ENCODE measurements at regions not wholly inside any gene's neighbourhood (a gene's known extent, or its start where the extent isn't known, plus 50 kb on each side); places are given as distances from the start of the nearest gene placed in this dataset.

GRCh38 chr2:21420553-21421335, 297.0 kb downstream of the TDRD15 start:
- FAIRE-seq: no peak

DNA sequence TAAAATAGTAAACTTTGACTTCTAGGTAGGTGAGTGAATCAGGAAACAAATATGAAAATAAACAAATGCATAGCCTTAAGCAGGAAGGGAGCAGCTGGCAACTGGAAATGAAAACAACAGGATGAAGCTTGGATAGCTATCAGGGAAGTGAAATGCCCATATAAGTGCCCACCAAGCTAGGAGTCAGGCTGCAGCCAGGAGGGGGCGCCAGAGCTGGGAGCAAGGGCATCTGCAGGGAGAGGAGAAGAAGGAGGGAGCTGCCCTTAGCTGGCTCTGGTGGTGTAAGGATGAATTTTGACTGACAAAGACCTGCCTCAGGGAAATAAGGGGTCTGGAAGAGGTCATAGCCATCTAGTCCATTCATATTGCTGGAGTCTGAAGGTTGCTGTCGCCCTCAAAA, 298.3 kb downstream of the TDRD15 start:
- DNase-seq (ENCODE audit: extremely low spot score, insufficient read length, low read depth): no peak
- no peak for FAIRE-seq

More at GRCh38 chr2:21420553-21421335, 297.0 kb downstream of the TDRD15 start:
- DNase-seq (ENCODE audit: extremely low spot score, insufficient read length, low read depth): no peak

DNA sequence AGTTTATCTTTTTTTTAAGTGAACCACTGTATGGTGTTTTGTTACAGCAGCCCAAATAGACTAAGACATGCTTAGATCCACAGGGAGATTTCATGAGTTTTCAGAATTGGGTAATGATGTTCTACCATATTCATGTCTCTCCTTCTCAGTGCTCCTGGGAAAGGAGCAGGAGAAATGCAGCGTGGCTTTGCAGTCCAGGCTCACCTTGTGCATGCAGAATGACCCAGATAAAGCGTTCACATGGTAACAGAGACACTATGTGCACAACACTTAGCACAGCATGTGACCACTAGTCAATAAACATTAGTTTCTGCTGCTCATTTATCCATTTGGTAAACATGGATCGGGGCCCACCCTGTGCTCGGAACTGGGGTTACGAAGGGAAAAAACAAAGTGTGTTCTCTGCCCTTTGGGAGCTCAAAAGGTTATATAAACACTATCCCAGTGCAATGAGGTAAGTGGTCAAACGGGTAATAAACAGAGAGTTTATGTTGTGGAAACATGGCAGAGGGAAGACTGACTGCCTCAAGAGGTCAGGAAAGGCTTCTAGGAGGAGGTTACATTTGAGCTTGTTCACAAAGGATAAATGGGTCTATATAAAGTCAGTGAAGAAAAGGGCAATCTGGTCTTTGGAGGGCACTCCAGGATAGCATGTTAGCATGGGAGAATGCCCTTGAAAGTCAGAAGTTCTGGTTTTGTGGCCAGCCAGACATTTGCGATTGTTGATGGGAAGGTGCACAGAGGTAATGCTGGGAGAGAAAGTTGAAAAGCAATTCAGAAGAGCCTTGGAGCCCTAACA, 299.2 kb downstream of the TDRD15 start:
- FAIRE-seq (no peak), DNase-seq (ENCODE audit: extremely low spot score, insufficient read length, low read depth) (no peak)

DNA sequence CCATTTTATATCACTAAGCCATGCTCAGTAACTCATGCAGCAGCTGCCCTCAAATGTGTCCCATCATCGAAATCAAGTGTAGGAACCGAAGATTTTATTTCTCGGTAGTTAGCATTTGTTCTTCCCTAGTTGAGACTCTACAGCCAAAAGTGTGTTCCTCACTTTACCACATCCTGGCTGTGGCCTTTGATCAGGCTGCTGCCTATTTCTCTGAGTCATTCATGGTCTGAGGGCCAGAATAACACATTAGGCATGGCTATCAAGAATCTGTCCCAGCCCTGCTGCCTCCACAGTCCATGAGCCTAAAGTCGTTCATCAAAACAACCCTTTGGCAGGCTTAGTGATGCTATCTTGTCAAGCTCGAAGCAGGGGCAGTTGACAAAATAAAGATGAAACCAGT, 300.1 kb downstream of the TDRD15 start:
- FAIRE-seq: no peak
- DNase-seq (ENCODE audit: extremely low spot score, insufficient read length, low read depth): no peak

DNA sequence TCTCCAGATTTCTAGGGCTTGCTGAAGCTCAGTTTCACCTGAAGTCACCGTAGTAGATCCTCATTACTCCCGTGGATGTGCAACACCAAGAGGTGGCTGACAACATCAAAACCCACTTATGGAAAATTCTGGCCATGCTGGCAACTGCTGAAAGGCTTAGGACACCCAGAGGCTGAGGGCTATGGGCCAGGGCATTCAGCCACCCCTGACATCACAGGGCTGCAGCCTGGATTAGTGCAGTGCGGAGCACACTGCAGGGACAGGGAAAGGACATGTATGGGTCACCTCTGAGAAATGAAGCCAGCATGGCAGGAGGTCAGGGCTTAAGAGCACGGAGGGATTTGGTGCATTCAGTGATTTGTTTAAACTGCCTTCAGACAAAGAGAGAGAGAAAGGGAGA, 300.6 kb downstream of the TDRD15 start:
- no peak for DNase-seq (ENCODE audit: extremely low spot score, insufficient read length, low read depth)
- no peak for FAIRE-seq

GRCh38 chr2:21427606-21428005, 303.8 kb downstream of the TDRD15 start:
- no peak for FAIRE-seq

GRCh38 chr2:21428754-21429153, 305.0 kb downstream of the TDRD15 start:
- FAIRE-seq (no peak), DNase-seq (ENCODE audit: extremely low spot score, insufficient read length, low read depth) (no peak)

More at GRCh38 chr2:21427606-21428005, 303.8 kb downstream of the TDRD15 start:
- DNase-seq (ENCODE audit: extremely low spot score, insufficient read length, low read depth): no peak

DNA sequence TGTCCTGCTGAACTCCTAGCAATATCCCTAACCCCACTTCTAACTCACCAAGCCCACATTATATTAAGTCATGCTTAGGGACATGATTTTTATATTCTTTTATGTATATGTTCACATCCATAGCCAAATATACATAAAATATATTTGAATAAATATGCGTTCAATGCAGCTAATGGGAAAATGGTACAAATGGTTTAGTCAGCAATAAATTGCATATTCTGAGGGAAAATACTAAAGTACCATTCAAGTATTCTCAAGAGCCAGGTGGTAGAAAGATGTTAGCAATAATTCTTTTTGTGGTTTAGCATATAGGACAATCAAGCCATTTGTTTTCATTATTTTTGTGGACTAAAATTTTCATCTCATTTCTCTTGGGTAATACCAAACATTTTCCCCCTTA, 306.0 kb downstream of the TDRD15 start:
- DNase-seq (ENCODE audit: extremely low spot score, insufficient read length, low read depth): no peak
- FAIRE-seq: no peak

GRCh38 chr2:21431078-21431477, 307.3 kb downstream of the TDRD15 start:
- no peak for FAIRE-seq
- DNase-seq (ENCODE audit: extremely low spot score, insufficient read length, low read depth): no peak

- FAIRE-seq: no peak
- DNase-seq (ENCODE audit: extremely low spot score, insufficient read length, low read depth): no peak
Observed at GRCh38 chr2:21438949-21439348, 315.2 kb downstream of the TDRD15 start.

GRCh38 chr2:21441442-21441841, 317.7 kb downstream of the TDRD15 start:
- DNase-seq (ENCODE audit: extremely low spot score, insufficient read length, low read depth) (no peak), FAIRE-seq (no peak)

- no peak for FAIRE-seq
- no peak for DNase-seq (ENCODE audit: extremely low spot score, insufficient read length, low read depth)
Observed at GRCh38 chr2:21443494-21444105, 319.8 kb downstream of the TDRD15 start.

GRCh38 chr2:21449881-21450280, 326.1 kb downstream of the TDRD15 start:
- DNase-seq (ENCODE audit: extremely low spot score, insufficient read length, low read depth) (no peak), FAIRE-seq (no peak)

GRCh38 chr2:21451403-21451802, 327.6 kb downstream of the TDRD15 start:
- DNase-seq (ENCODE audit: extremely low spot score, insufficient read length, low read depth): no peak
- no peak for FAIRE-seq

DNA sequence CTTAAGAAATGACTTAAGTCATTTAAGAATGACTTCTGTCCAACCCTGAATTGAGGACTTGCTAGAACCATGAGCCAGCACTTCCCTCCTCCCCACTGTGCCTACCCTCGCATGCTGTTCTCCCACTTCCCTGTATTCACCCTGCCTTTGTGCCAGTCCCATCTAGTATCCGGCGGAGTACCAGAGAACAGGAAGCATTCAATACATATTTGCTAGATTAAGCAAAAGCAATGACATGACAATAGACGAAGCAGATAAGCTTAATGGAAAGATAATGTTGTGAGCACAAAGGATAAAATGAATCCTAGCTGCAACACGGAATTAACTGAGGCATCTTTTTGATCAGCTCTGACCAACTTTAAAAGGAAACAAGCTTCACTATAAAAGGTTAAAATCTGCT, 328.5 kb downstream of the TDRD15 start:
- DNase-seq (ENCODE audit: extremely low spot score, insufficient read length, low read depth) (no peak), FAIRE-seq (no peak)

- no peak for FAIRE-seq
Observed at GRCh38 chr2:21452678-21453077, 328.9 kb downstream of the TDRD15 start.

DNA sequence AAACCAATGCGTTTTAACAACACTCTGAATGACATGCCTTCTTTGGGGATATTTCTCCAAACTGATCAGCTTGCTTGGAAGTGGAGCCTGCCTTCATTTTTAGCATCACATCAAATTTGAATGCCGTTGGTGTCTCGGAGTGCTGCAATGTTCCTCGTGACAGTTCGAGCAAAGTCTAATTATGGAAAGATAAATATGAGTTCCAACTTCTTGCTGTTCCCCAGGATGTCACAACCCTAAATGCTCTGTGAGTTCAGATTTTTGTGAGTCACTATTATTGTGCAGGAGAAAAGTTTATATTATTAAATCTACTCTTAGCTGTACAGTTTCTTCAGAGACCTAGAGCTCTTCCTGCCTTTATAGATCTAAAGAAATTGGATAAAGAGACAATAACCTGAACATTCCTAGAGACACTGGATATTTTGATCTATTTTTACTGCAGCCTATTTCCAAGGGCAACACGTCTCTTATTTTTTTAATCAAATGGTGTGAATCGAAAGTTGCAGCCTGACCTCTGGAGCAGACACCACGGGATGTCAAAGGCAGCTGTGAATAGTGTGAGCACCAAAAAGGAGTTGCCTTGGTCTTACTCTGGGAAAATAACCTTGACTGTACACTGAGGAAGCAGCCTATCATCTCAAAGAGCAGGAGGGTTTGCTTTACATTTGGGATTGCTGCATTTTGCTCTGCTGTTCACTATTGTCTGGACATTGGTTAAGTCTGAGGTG, 330.1 kb downstream of the TDRD15 start:
- FAIRE-seq: no peak
- no peak for DNase-seq (ENCODE audit: extremely low spot score, insufficient read length, low read depth)

More at GRCh38 chr2:21452678-21453077, 328.9 kb downstream of the TDRD15 start:
- no peak for DNase-seq (ENCODE audit: extremely low spot score, insufficient read length, low read depth)

DNA sequence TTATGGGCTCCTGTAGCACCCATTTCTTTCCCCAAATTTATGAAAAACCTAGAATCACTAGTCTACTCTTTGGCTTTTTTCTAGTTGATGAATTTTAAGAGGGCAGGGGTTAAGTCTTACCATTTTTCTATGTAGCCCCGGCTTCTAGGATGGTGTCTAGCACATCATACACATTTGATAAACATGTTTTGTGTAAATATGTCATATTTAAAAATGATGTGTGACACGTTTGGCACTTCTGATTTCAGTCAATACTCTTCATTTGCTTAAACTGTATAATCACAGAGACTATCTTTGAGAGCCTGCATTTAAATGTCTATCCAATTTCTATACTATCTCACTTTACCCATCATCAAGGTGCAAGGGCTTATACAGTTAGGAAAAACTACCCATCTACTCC, 331.1 kb downstream of the TDRD15 start:
- DNase-seq (ENCODE audit: extremely low spot score, insufficient read length, low read depth): no peak
- no peak for FAIRE-seq

DNA sequence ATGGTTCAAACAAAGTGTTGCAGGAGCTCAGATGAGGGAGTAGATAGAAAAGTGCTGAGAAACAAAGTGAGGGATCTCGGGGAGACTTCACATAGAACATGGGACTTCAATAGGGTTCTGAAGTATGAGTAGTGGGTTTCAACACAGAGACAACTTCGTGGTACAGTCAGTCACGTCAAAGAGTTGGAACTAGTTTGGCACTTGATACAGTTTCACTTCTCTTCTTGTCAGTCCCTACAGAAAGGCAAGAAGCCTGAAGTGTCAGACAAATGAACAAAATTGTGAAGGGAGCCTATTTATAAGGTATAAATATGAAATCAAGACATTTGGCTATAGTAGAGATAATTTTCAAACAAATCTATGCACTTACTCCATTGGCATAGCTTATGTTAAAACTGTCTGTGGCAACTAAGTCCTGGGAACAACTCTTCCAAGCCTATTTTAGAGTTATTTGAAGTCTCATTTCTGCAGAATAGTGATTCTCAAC, 338.0 kb downstream of the TDRD15 start:
- FAIRE-seq (no peak), DNase-seq (ENCODE audit: extremely low spot score, insufficient read length, low read depth) (no peak)

DNA sequence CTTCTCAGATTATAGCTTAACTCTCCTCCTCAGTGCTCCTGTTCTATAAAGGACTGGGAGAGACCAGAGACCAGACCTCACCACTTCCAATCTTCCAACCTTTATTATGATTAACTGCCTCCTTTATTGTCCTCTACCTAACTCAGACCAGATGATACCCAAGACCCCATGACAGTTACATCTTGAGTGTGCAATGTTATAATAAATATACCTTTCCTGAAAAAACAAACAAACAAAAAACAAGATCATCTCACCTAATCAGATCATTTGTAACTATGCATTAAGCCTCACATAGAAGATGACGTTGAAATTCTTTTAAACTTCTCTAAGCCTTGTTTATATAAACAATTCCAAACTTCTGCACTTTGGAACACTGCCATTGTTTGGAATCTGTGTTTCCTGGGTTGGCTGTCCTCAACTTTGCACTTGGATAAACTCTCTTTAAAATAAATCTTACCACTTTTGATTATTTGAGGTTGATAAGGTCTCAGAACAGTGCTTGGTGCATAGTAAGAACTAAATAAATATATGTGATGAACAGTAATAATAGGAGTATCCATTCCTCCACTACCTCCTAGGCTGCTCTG, 342.7 kb downstream of the TDRD15 start:
- no peak for DNase-seq (ENCODE audit: extremely low spot score, insufficient read length, low read depth)
- FAIRE-seq: no peak

Data from GM18507 (cell line).